ENCODE measurements at regions not wholly inside any gene's neighbourhood (a gene's known extent, or its start where the extent isn't known, plus 50 kb on each side); places are given as distances from the start of the nearest gene placed in this dataset.

DNA sequence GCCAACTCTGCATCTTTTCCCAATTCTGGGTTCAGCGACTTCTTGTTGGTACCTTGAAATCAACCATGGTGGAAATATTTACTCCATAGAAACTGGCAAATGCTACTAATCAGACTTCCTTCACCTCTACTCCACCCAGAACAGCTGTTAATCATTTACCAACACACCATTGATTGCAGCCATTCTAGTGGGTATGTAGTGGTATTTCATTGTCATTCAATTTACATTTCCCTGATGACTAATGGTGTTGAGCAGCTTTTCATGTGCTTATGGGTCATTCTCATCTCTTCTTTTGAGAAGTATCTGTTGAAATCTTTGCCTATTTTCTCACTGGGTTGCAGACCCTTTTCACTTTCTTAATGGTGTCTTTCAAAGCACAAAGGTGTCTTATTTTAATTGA, 122.4 kb upstream of the MSX2 start (continued):
- TF ChIP-seq HDAC2 (IDR thresholded peaks at IDR 0.05; ENCODE audit: borderline replicate concordance in 1 of 2, low read depth in 2 of 2, low read length in 2 of 2) (no peak), KDM4A (IDR thresholded peaks at IDR 0.05; ENCODE audit: low read depth, low read length, severe bottlenecking) (no peak), KDM5A (IDR thresholded peaks at IDR 0.05; ENCODE audit: low read length) (no peak)
